ENCODE measurements at regions not wholly inside any gene's neighbourhood (a gene's known extent, or its start where the extent isn't known, plus 50 kb on each side); places are given as distances from the start of the nearest gene placed in this dataset.

DNA sequence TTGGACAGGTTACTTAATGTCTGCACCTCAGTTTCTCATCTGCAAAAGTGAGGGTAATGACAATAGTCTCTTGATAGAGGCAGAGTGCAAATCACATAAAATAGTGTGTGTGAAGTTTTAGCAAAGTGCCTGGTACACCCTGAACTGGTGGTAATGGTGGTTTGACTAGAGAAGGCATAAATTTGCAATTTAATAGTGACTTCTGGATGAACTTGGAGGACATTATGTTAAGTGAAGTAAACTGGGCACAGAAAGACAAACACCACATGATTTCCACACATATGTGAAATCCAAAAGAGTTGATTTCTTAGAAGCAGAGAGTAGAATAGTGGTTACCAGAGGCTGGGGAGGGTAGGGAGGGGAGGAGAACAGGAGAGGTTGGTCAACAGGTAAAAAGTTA lies 54.8 kb upstream of the FUT8 start:
- intact Hi-C loops (cut with DNase I) = no loop called here
- ATAC-seq (no peak), DNase-seq (no peak), FAIRE-seq (no peak)
- Histone ChIP-seq H3K27ac (no peak overlapping the region), H3K4me3 (no peak overlapping the region), H3K4me1 (peaks cover 0 to 4% (median 3%) of the 10 kb centered on the region in 3 donors), H3K9me3 (no peaks in the 10 kb centered on the region), H3K27me3 (no peaks in the 10 kb centered on the region), H3K36me3 (no peaks in the 10 kb centered on the region)
- TF ChIP-seq CTCF (IDR thresholded peaks at IDR 0.05) = no peak

DNA sequence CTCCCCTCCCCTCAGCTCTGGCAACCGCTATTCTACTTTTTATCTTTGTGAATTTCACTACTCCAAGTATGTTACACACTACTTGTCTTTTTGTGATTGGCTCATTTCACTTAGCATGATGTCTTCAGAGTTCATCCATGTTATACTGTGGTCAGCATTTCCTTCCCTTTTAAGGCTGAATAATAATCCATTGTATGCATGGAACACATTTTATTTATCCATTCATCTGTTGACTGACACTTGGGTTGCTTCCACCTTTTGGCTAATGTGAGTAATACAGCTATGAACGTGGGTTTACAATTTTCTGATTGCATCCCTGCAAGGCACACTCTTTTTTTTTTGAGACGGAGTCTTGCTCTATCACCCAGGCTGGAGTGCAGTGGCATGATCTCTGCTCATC lies 53.0 kb upstream of the FUT8 start:
- FAIRE-seq = no peak
- 46 to 54% methylated on average over 3 of the region's 3 CpGs for WGBS, 2 donors
- Histone ChIP-seq H3K4me1 (peaks cover 0 to 4% (median 3%) of the 10 kb centered on the region in 3 donors), H3K9me3 (no peaks in the 10 kb centered on the region), H3K27me3 (no peaks in the 10 kb centered on the region), H3K4me3 (no peak overlapping the region), H3K36me3 (no peaks in the 10 kb centered on the region), H3K27ac (no peak overlapping the region)
- TF ChIP-seq CTCF (IDR thresholded peaks at IDR 0.05) = no peak
- DNase-seq = no peak
- intact Hi-C loops (cut with DNase I) = no loop called here
- no peak for ATAC-seq

DNA sequence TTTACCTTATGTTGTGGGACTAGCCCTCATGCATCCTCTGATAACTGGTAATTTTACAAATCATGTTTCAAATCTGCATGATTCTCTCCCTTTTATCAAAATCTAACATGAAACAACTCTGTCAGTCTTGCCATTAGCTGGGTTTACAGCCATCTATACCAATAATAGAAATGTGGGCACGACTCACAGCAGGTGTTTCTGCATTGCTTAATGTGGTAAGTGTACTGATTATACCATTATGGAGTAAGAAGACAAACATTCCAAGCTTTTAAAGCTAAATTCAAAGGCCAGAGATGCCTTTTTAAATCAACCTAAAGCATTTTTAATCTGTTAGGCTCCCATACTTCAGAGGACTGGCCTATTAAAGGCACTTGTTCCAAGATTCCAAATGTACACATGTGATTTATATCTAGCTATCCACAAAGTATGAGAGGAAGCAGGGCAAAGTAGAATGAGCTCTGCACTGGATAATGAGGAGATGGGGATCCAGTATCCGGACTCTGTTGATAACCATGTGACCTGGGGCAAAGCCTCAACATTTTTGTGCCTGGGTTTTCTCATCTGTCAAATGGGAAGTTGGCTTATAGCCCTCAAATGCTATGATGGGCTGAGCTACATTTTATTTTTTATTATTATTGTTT lies 52.3 kb upstream of the FUT8 start:
- DNase-seq (no peak), ATAC-seq (no peak), FAIRE-seq (no peak)
- Histone ChIP-seq H3K4me1 (peaks cover 0 to under 1% (median 0%) of the 10 kb centered on the region in 3 donors), H3K36me3 (no peaks in the 10 kb centered on the region), H3K27me3 (no peaks in the 10 kb centered on the region), H3K4me3 (no peak overlapping the region), H3K9me3 (no peaks in the 10 kb centered on the region), H3K27ac (no peak overlapping the region)
- intact Hi-C loops (cut with DNase I) = no loop called here
- 71 to 75% methylated on average over 2 of the region's 2 CpGs for WGBS, 2 donors
- no peak for TF ChIP-seq CTCF (IDR thresholded peaks at IDR 0.05)

GRCh38 chr14:65361920-65362319 lies 50.6 kb upstream of the FUT8 start:
- FAIRE-seq (no peak), ATAC-seq (peak in 2 of 4 donors; percentile 39 to 60), DNase-seq (no peak)
- Histone ChIP-seq H3K27me3 (no peaks in the 10 kb centered on the region), H3K9me3 (no peaks in the 10 kb centered on the region), H3K27ac (no peak overlapping the region), H3K4me3 (no peak overlapping the region), H3K36me3 (no peaks in the 10 kb centered on the region), H3K4me1 (no peaks in the 10 kb centered on the region)
- intact Hi-C loops (cut with DNase I) = no loop called here
- WGBS, 2 donors = 63 to 70% methylated on average over 2 of the region's 2 CpGs
- TF ChIP-seq CTCF (IDR thresholded peaks at IDR 0.05) = no peak

Small RNAs in the stretch of these regions (microRNA-seq; reads per million reads assigned to microRNA genes)
- gene MIR4708 = 0 reads per million in 2 donors

Measured in pancreas (tissue), 10 donors.